ENCODE measurements at regions not wholly inside any gene's neighbourhood (a gene's known extent, or its start where the extent isn't known, plus 50 kb on each side); places are given as distances from the start of the nearest gene placed in this dataset.

GRCh38 chr7:65279795-65280194 lies 93.9 kb upstream of the ZNF92 start:
- TF ChIP-seq CTCF (IDR thresholded peaks at IDR 0.05; ENCODE audit: insufficient read depth, low read depth, low read length) (no peak), EZH2 (IDR thresholded peaks at IDR 0.05; ENCODE audit: insufficient read depth, low read length) (no peak)
